GM23338 (cell line): ENCODE measurements at regions not wholly inside any gene's neighbourhood (a gene's known extent, or its start where the extent isn't known, plus 50 kb on each side); places are given as distances from the start of the nearest gene placed in this dataset.

ENCODE experiments used
- ATAC-seq: fragments of 200-7000 bp; cut with Tn5 transposase; 3 replicates; pipeline ENCODE4 v1.9.1; 2020
- DNase-seq: peaks from one replicate; pipeline ENCODE4 v3.0.0-alpha.2; 2015; ENCODE audit warnings: low spot score
- H2AFZ ChIP-seq: fragments of 200-600 bp; sonication (generic); 2 replicates; pipeline ENCODE4 v1.8.0; 2016; ENCODE audit warnings: antibody characterized with exemption, mild to moderate bottlenecking, moderate library complexity
- H3F3A ChIP-seq: fragments of 200-600 bp; sonication (generic); replicated peaks from 2 replicates; pipeline ENCODE4 v1.8.0; 2017; ENCODE audit warnings: antibody characterized with exemption, mixed run types, low read depth
- H3K27ac ChIP-seq: fragments of 200-600 bp; sonication (generic); 2 replicates; pipeline ENCODE4 v1.6.1; 2016; ENCODE audit warnings: low read depth
- H3K27me3 ChIP-seq: fragments of 200-600 bp; sonication (generic); 2 replicates; pipeline ENCODE4 v1.8.0; 2016; ENCODE audit warnings: mild to moderate bottlenecking, mixed run types, moderate library complexity; ENCODE audit not compliant: insufficient read depth
- H3K36me3 ChIP-seq: fragments of 200-600 bp; sonication (generic); 2 replicates; pipeline ENCODE4 v1.8.0; 2016; ENCODE audit warnings: mild to moderate bottlenecking; ENCODE audit not compliant: insufficient read depth
- H3K4me1 ChIP-seq: fragments of 200-600 bp; sonication (generic); 2 replicates; pipeline ENCODE4 v1.8.0; 2016; ENCODE audit warnings: mild to moderate bottlenecking, moderate library complexity; ENCODE audit not compliant: insufficient read depth
- H3K4me2 ChIP-seq: fragments of 200-600 bp; sonication (generic); 2 replicates; pipeline ENCODE4 v1.7.1; 2017; ENCODE audit warnings: mixed run types
- H3K4me3 ChIP-seq: fragments of 200-600 bp; sonication (generic); 2 replicates; pipeline ENCODE4 v1.6.1; 2016; ENCODE audit warnings: mixed run types
- H3K79me2 ChIP-seq: fragments of 200-600 bp; sonication (generic); replicated peaks from 2 replicates; pipeline ENCODE4 v1.8.0; 2017; ENCODE audit warnings: mild to moderate bottlenecking; ENCODE audit not compliant: insufficient read depth
- H3K9me2 ChIP-seq: fragments of 200-600 bp; sonication (generic); 2 replicates; pipeline ENCODE4 v1.8.0; 2017; ENCODE audit not compliant: insufficient read depth
- H4K20me1 ChIP-seq: fragments of 200-600 bp; sonication (generic); replicated peaks from 2 replicates; pipeline ENCODE4 v1.8.0; 2017; ENCODE audit warnings: mild to moderate bottlenecking; ENCODE audit not compliant: insufficient read depth
- H3K27ac Mint-ChIP-seq: 2 replicates; pipeline ENCODE4 v1.8.0; 2020; ENCODE audit warnings: inconsistent platforms, mild to moderate bottlenecking, moderate library complexity, mixed read lengths
- H3K27me3 Mint-ChIP-seq: 3 replicates; pipeline ENCODE4 v1.8.0; 2022; ENCODE audit warnings: low read depth, mild to moderate bottlenecking, moderate library complexity, mixed read lengths, inconsistent platforms; ENCODE audit not compliant: insufficient read depth, poor library complexity
- H3K36me3 Mint-ChIP-seq: 3 replicates; pipeline ENCODE4 v1.8.0; 2021; ENCODE audit warnings: low read depth, mild to moderate bottlenecking, inconsistent platforms, moderate library complexity, mixed read lengths
- H3K4me1 Mint-ChIP-seq: 3 replicates; pipeline ENCODE4 v1.8.0; 2020; ENCODE audit warnings: mild to moderate bottlenecking, inconsistent platforms, mixed read lengths
- H3K4me3 Mint-ChIP-seq: 3 replicates; pipeline ENCODE4 v1.8.0; 2021; ENCODE audit warnings: moderate library complexity, mild to moderate bottlenecking, inconsistent platforms, mixed read lengths
- H3K9me3 Mint-ChIP-seq: 3 replicates; pipeline ENCODE4 v1.8.0; 2020; ENCODE audit warnings: moderate library complexity, mild to moderate bottlenecking, inconsistent platforms, mixed read lengths
- EZH2 ChIP-seq: fragments of 200-600 bp; sonication (generic); IDR thresholded peaks from one replicate; pipeline ENCODE4 v1.8.0; 2017; ENCODE audit warnings: antibody characterized with exemption, mild to moderate bottlenecking, low read depth; ENCODE audit not compliant: unreplicated experiment
- EZH2phosphoT487 ChIP-seq: fragments of 200-600 bp; sonication (generic); IDR thresholded peaks from one replicate; pipeline ENCODE4 v1.8.1; 2018; ENCODE audit warnings: antibody characterized with exemption; ENCODE audit not compliant: unreplicated experiment
- NANOG ChIP-seq: IDR thresholded peaks from 2 replicates; pipeline ENCODE4 v1.6.1; 2016; ENCODE audit warnings: antibody characterized with exemption, borderline replicate concordance
- POLR2AphosphoS5 ChIP-seq: IDR thresholded peaks from 2 replicates; pipeline ENCODE4 v1.6.1; 2016; ENCODE audit warnings: antibody characterized with exemption, low read depth
- REST ChIP-seq: IDR thresholded peaks from one replicate; pipeline ENCODE4 v1.6.1; 2018; ENCODE audit warnings: antibody characterized with exemption; ENCODE audit not compliant: unreplicated experiment
- STAT1 ChIP-seq: IDR thresholded peaks from one replicate; pipeline ENCODE4 v1.6.1; 2016; ENCODE audit warnings: antibody characterized with exemption; ENCODE audit not compliant: unreplicated experiment
- TF ChIP-seq, protein P1 (sequence below): IDR thresholded peaks from 2 replicates; pipeline ENCODE4 v1.6.1; 2016; ENCODE audit warnings: antibody characterized with exemption

- Mint-ChIP-seq H3K4me3 (no peak overlapping the region), H3K27me3 (peaks cover 4% of the 10 kb centered on the region), H3K36me3 (no peaks in the 10 kb centered on the region), H3K27ac (no peak overlapping the region), H3K9me3 (peaks cover 14% of the 10 kb centered on the region), H3K4me1 (no peaks in the 10 kb centered on the region)
- no peak overlapping the region for H3K27ac ChIP-seq
- H3K4me3 ChIP-seq, result no peak overlapping the region
- H3K4me1 ChIP-seq, result no peaks in the 10 kb centered on the region
- H3K27me3 ChIP-seq, result no peaks in the 10 kb centered on the region
- no peaks in the 10 kb centered on the region for H3F3A ChIP-seq
- DNase-seq (no peak), ATAC-seq (no peak)
- no peak overlapping the region for H3K4me2 ChIP-seq
- TF ChIP-seq NANOG, result no peak
- no peak for TF ChIP-seq STAT1
- H4K20me1 ChIP-seq, result no peaks in the 10 kb centered on the region
- H2AFZ ChIP-seq, result no peak overlapping the region
- H3K9me2 ChIP-seq, result peaks cover 6% of the 10 kb centered on the region; the same call in 1 of the 2 replicates
- H3K36me3 ChIP-seq, result no peaks in the 10 kb centered on the region
- no peaks in the 10 kb centered on the region for H3K79me2 ChIP-seq
Measured at GRCh38 chr5:135158982-135159381, 125.0 kb upstream of the PITX1 start.

GRCh38 chr5:135158314-135158697, 124.3 kb upstream of the PITX1 start:
- H3K27ac Mint-ChIP-seq, result no peak overlapping the region
- Histone ChIP-seq H3K4me3 (no peak overlapping the region), H3K9me2 (peaks cover 6% of the 10 kb centered on the region; the same call in 1 of the 2 replicates), H2AFZ (no peak overlapping the region), H3K4me1 (no peaks in the 10 kb centered on the region), H3K27ac (no peak overlapping the region), H3K36me3 (no peaks in the 10 kb centered on the region), H3K4me2 (no peak overlapping the region), H3K27me3 (no peaks in the 10 kb centered on the region), H3F3A (no peaks in the 10 kb centered on the region), H3K79me2 (no peaks in the 10 kb centered on the region), H4K20me1 (no peaks in the 10 kb centered on the region)
- no peak for TF ChIP-seq EZH2phosphoT487
- no peak for TF ChIP-seq REST
- TF ChIP-seq STAT1, result no peak
- TF ChIP-seq POLR2AphosphoS5, result no peak
- no peak for TF ChIP-seq EZH2
- TF ChIP-seq, protein P1, sequence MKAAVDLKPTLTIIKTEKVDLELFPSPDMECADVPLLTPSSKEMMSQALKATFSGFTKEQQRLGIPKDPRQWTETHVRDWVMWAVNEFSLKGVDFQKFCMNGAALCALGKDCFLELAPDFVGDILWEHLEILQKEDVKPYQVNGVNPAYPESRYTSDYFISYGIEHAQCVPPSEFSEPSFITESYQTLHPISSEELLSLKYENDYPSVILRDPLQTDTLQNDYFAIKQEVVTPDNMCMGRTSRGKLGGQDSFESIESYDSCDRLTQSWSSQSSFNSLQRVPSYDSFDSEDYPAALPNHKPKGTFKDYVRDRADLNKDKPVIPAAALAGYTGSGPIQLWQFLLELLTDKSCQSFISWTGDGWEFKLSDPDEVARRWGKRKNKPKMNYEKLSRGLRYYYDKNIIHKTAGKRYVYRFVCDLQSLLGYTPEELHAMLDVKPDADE, result no peak
- peaks cover 4% of the 10 kb centered on the region for H3K27me3 Mint-ChIP-seq
- H3K4me3 Mint-ChIP-seq, result no peak overlapping the region
- no peaks in the 10 kb centered on the region for H3K36me3 Mint-ChIP-seq
- DNase-seq (no peak), ATAC-seq (no peak)
- peaks cover 14% of the 10 kb centered on the region for H3K9me3 Mint-ChIP-seq
- no peaks in the 10 kb centered on the region; the same call in 2 of the 3 replicates for H3K4me1 Mint-ChIP-seq
